Right lobe of liver (tissue), 4 donors: ENCODE measurements at regions not wholly inside any gene's neighbourhood (a gene's known extent, or its start where the extent isn't known, plus 50 kb on each side); places are given as distances from the start of the nearest gene placed in this dataset.
"Not testable (repeated sequence)": the region's sequence is repeated elsewhere in the genome, so short reads cannot be mapped to it uniquely, and the experiment has no call there.

Source experiments
- POLR2A ChIP-seq: fragments of 450-650 bp; IDR thresholded peaks from one replicate; pipeline ENCODE4 v1.6.1; 2017; ENCODE audit warnings: antibody characterized with exemption, mild to moderate bottlenecking
- TF ChIP-seq, protein P1 (sequence below), 4 donors: fragments of 200-600 bp in 3 of 4; fragments of 450-650 bp in 1 of 4; IDR thresholded peaks; one replicate each; pipeline versions ENCODE4 v1.5.1 to v1.8.0; 2016 to 2022; ENCODE audit warnings: antibody characterized with exemption in 4 of 4, mild to moderate bottlenecking in 2 of 4
- donor health status: DM: no; HTN: no; CAD: no.
- donor health status: DM: no; HTN: no; CAD: no.
- donor health status: DM: no; HTN: yes; CAD: no.

DNA sequence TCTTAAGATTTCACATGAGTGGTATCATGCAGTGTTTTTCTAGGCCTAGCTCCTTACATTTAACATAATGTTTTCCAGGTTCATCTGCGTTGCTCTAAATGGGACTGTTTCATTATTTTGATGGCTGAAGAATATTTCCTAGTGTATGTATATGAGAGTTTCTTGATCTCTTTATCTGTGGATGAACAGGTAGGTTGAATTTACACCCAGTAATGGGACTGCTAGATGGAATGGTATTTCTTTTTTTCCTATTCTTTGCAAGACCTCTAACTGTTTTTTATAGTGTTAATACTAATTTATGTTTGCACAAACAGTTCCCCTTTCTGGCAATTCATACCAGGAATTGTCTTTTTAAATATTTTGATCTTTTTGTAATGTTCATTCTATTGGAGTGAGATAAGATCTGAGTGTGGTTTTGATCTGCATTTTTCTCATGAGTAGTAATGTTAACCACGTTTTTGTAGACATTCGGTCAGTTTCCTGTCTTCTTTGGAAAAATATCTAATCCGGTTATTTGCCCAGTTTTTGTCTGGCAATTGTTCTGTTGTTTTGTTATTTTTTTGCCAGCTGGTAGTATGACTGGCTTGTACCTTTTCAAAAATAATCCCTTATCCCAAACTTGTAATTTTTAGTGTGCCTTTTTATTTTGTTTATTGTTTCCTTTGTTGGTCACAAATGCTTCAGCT is 157.1 kb downstream of the CCDC74A start:
- TF ChIP-seq, protein P1, sequence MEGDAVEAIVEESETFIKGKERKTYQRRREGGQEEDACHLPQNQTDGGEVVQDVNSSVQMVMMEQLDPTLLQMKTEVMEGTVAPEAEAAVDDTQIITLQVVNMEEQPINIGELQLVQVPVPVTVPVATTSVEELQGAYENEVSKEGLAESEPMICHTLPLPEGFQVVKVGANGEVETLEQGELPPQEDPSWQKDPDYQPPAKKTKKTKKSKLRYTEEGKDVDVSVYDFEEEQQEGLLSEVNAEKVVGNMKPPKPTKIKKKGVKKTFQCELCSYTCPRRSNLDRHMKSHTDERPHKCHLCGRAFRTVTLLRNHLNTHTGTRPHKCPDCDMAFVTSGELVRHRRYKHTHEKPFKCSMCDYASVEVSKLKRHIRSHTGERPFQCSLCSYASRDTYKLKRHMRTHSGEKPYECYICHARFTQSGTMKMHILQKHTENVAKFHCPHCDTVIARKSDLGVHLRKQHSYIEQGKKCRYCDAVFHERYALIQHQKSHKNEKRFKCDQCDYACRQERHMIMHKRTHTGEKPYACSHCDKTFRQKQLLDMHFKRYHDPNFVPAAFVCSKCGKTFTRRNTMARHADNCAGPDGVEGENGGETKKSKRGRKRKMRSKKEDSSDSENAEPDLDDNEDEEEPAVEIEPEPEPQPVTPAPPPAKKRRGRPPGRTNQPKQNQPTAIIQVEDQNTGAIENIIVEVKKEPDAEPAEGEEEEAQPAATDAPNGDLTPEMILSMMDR (IDR thresholded peaks at IDR 0.05) = not testable (repeated sequence)
- TF ChIP-seq POLR2A = not testable (repeated sequence)
